AG08396 (cell line): ENCODE measurements at regions not wholly inside any gene's neighbourhood (a gene's known extent, or its start where the extent isn't known, plus 50 kb on each side); places are given as distances from the start of the nearest gene placed in this dataset.
"Not testable (repeated sequence)": the region's sequence is repeated elsewhere in the genome, so short reads cannot be mapped to it uniquely, and the experiment has no call there.

Source experiments
- DNase-seq: peaks from one replicate; pipeline ENCODE4 v3.0.0; 2012; ENCODE audit warnings: low spot score, mixed read lengths

GRCh38 chr9:95580812-95581761, 64.3 kb upstream of the PTCH1 start:
- no peak for DNase-seq

GRCh38 chr9:95574866-95575553, 58.2 kb upstream of the PTCH1 start:
- DNase-seq, result no peak

- DNase-seq, result no peak
Measured at GRCh38 chr9:95574176-95574575, 57.4 kb upstream of the PTCH1 start.

- no peak for DNase-seq
Measured at GRCh38 chr9:95573463-95573862, 56.7 kb upstream of the PTCH1 start.

GRCh38 chr9:95572381-95573151, 55.8 kb upstream of the PTCH1 start:
- no peak for DNase-seq

- DNase-seq, result no peak
Measured at GRCh38 chr9:95570646-95571045, 53.9 kb upstream of the PTCH1 start.

- DNase-seq, result peak; percentile 69
Measured at GRCh38 chr9:95570150-95570549, 53.4 kb upstream of the PTCH1 start.

- DNase-seq, result not testable (repeated sequence)
Measured at GRCh38 chr9:95568735-95569134, 52.0 kb upstream of the PTCH1 start.
